Right atrium auricular region (tissue), 2 donors: ENCODE measurements at regions not wholly inside any gene's neighbourhood (a gene's known extent, or its start where the extent isn't known, plus 50 kb on each side); places are given as distances from the start of the nearest gene placed in this dataset.

ENCODE experiments used
- DNase-seq: peaks from one replicate; pipeline ENCODE4 v3.0.0-alpha.2; 2019; ENCODE audit warnings: low spot score
- H3K27ac ChIP-seq, 2 donors: fragments of 200-600 bp; sonication (generic); 1 replicate in 1 of 2; 2 replicates in 1 of 2; pipeline ENCODE4 v1.5.1; 2016 to 2019
- H3K27me3 ChIP-seq, 2 donors: fragments of 200-600 bp; sonication (generic); one replicate each; pipeline versions ENCODE4 v1.5.1 to v1.6.0; 2017 to 2019
- H3K36me3 ChIP-seq: fragments of 200-600 bp; sonication (generic); one replicate; pipeline ENCODE4 v1.5.1; 2016
- H3K4me1 ChIP-seq, 2 donors: fragments of 200-600 bp; sonication (generic); one replicate each; pipeline versions ENCODE4 v1.5.1 to v1.6.0; 2017 to 2019
- H3K4me3 ChIP-seq, 2 donors: fragments of 200-600 bp; sonication (generic); 1 replicate in 1 of 2; 2 replicates in 1 of 2; pipeline ENCODE4 v1.5.1; 2017 to 2019; ENCODE audit warnings: mild to moderate bottlenecking in 1 of 2, moderate library complexity in 1 of 2
- H3K9me3 ChIP-seq, 2 donors: fragments of 200-600 bp; sonication (generic); one replicate each; pipeline ENCODE4 v1.5.1; 2019
- TF ChIP-seq, protein P1 (sequence below), 2 donors: fragments of 200-600 bp; sonication (generic); IDR thresholded peaks; one replicate each; pipeline ENCODE4 v1.5.1; 2019; ENCODE audit warnings: antibody characterized with exemption in 2 of 2

DNA sequence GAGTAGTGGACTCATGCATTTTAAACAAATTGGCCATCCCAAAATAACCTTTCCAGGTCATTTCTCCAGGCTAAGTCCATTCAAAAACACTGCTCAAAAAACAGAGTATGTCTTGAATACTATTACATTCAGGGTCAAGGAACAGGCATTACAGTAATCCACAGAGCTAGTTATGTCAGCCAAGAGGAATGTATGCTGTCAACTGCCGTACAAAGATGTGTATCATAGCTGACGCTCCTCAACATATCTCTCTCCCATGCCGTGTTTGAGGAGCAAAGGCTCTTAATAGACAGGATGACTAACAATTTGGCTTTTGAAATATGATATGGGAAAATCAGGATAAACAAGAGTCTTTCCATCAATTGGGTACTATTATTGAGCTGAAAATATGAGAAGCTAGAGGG is 68.8 kb upstream of the KCTD1 start:
- Histone ChIP-seq H3K36me3 (no peaks in the 10 kb centered on the region), H3K27me3 (no peaks in the 10 kb centered on the region), H3K4me1 (peaks cover 0 to 5% of the 10 kb centered on the region in 2 donors), H3K4me3 (no peak overlapping the region), H3K9me3 (no peaks in the 10 kb centered on the region), H3K27ac (no peak overlapping the region)
- TF ChIP-seq, protein P1, sequence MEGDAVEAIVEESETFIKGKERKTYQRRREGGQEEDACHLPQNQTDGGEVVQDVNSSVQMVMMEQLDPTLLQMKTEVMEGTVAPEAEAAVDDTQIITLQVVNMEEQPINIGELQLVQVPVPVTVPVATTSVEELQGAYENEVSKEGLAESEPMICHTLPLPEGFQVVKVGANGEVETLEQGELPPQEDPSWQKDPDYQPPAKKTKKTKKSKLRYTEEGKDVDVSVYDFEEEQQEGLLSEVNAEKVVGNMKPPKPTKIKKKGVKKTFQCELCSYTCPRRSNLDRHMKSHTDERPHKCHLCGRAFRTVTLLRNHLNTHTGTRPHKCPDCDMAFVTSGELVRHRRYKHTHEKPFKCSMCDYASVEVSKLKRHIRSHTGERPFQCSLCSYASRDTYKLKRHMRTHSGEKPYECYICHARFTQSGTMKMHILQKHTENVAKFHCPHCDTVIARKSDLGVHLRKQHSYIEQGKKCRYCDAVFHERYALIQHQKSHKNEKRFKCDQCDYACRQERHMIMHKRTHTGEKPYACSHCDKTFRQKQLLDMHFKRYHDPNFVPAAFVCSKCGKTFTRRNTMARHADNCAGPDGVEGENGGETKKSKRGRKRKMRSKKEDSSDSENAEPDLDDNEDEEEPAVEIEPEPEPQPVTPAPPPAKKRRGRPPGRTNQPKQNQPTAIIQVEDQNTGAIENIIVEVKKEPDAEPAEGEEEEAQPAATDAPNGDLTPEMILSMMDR (IDR thresholded peaks at IDR 0.05) = no peak
- DNase-seq = no peak

DNA sequence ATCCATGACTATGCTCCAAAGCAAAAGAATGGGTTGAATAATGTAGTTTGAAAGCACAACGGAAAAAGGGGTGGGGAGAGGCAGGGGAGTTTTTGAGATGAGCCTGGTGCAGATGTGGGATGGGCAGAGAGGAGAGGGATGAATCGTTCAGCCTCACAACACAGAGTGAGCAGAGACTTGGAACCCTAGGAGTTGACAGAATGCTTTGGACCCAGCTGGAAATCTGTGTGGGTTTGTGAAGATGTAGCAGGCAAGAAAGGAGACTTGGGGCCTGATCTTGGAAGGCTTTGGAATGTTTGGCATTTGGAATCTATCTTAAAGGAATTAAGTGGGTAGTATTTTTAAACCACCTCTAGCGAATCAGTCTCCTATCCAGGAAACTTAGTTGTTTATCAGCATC is 66.0 kb upstream of the KCTD1 start:
- no peak for DNase-seq
- Histone ChIP-seq H3K27ac (no peak overlapping the region), H3K4me1 (no peaks in the 10 kb centered on the region), H3K9me3 (no peaks in the 10 kb centered on the region), H3K36me3 (no peaks in the 10 kb centered on the region), H3K27me3 (no peaks in the 10 kb centered on the region), H3K4me3 (no peak overlapping the region)
- TF ChIP-seq, protein P1 (IDR thresholded peaks at IDR 0.05) = no peak
